CD4-positive, alpha-beta T cell treated with Interleukin-12 subunit alpha and Interleukin-12 subunit beta, for 1 hour (primary cell): ENCODE measurements at regions not wholly inside any gene's neighbourhood (a gene's known extent, or its start where the extent isn't known, plus 50 kb on each side); places are given as distances from the start of the nearest gene placed in this dataset.
"Not testable (repeated sequence)": the region's sequence is repeated elsewhere in the genome, so short reads cannot be mapped to it uniquely, and the experiment has no call there.

ENCODE experiments used
- DNase-seq: peaks from one replicate; pipeline ENCODE4 v3.0.0-alpha.2; 2020

- DNase-seq = no peak
These were observed 230.8 kb upstream of the CHAC2 start for GRCh38 chr2:53536583-53537361.

GRCh38 chr2:53535234-53535840 lies 232.3 kb upstream of the CHAC2 start:
- no peak for DNase-seq

- DNase-seq = no peak
These were observed 237.5 kb upstream of the CHAC2 start for GRCh38 chr2:53530126-53530525.

- no peak for DNase-seq
These were observed 240.5 kb upstream of the CHAC2 start for GRCh38 chr2:53527056-53527455.

- DNase-seq = no peak
These were observed 247.4 kb upstream of the CHAC2 start for GRCh38 chr2:53519918-53520841.

- no peak for DNase-seq
These were observed 250.2 kb upstream of the CHAC2 start for GRCh38 chr2:53517406-53517805.

- DNase-seq = no peak
These were observed 251.0 kb upstream of the CHAC2 start for GRCh38 chr2:53516650-53517049.

- no peak for DNase-seq
These were observed 251.9 kb upstream of the CHAC2 start for GRCh38 chr2:53515435-53516332.

GRCh38 chr2:53513167-53513666 lies 254.4 kb upstream of the CHAC2 start:
- DNase-seq = no peak

GRCh38 chr2:53512071-53512826 lies 255.4 kb upstream of the CHAC2 start:
- DNase-seq = no peak

GRCh38 chr2:53511549-53511948 lies 256.1 kb upstream of the CHAC2 start:
- DNase-seq = no peak

GRCh38 chr2:53510401-53510800 lies 257.2 kb upstream of the CHAC2 start:
- no peak for DNase-seq

GRCh38 chr2:53509831-53510388 lies 257.7 kb upstream of the CHAC2 start:
- DNase-seq = no peak

- DNase-seq = no peak
These were observed 258.9 kb upstream of the CHAC2 start for GRCh38 chr2:53508667-53509066.

GRCh38 chr2:53507070-53507469 lies 260.5 kb upstream of the CHAC2 start:
- not testable (repeated sequence) for DNase-seq

GRCh38 chr2:53505826-53506225 lies 261.8 kb upstream of the CHAC2 start:
- no peak for DNase-seq

- no peak for DNase-seq
These were observed 263.1 kb upstream of the CHAC2 start for GRCh38 chr2:53504507-53504906.

GRCh38 chr2:53500181-53500580 lies 267.4 kb upstream of the CHAC2 start:
- DNase-seq = no peak

GRCh38 chr2:53498210-53498609 lies 269.4 kb upstream of the CHAC2 start:
- no peak for DNase-seq

GRCh38 chr2:53497020-53497419 lies 270.6 kb upstream of the CHAC2 start:
- DNase-seq = no peak

- DNase-seq = no peak
These were observed 274.4 kb upstream of the CHAC2 start for GRCh38 chr2:53493210-53493609.
